ENCODE measurements at regions not wholly inside any gene's neighbourhood (a gene's known extent, or its start where the extent isn't known, plus 50 kb on each side); places are given as distances from the start of the nearest gene placed in this dataset.

GRCh38 chr6:92840246-92840930 lies 579.0 kb downstream of the EPHA7 start:
- Histone ChIP-seq H3K4me3 (no peak overlapping the region), H3K27me3 (ENCODE audit: low read depth) (no peaks in the 10 kb centered on the region), H3K4me1 (no peaks in the 10 kb centered on the region), H3K9me3 (no peaks in the 10 kb centered on the region), H3K36me3 (no peaks in the 10 kb centered on the region), H3K27ac (no peak overlapping the region)
- TF ChIP-seq CTCF (IDR thresholded peaks at IDR 0.05): no peak
- ATAC-seq (no peak), DNase-seq (no peak)
- intact Hi-C loops (cut with DNase I): no loop called here

- H3K36me3 ChIP-seq: no peaks in the 10 kb centered on the region
- H3K27ac ChIP-seq: no peak overlapping the region
- DNase-seq (no peak), ATAC-seq (no peak)
- H3K4me3 ChIP-seq: no peak overlapping the region
- peaks cover 4% of the 10 kb centered on the region for H3K9me3 ChIP-seq
- H3K27me3 ChIP-seq (ENCODE audit: low read depth): no peaks in the 10 kb centered on the region
- intact Hi-C loops (cut with DNase I): no loop called here
- no peak for TF ChIP-seq CTCF (IDR thresholded peaks at IDR 0.05)
- no peaks in the 10 kb centered on the region for H3K4me1 ChIP-seq
These were observed 590.6 kb downstream of the EPHA7 start for GRCh38 chr6:92828788-92829187.

GRCh38 chr6:92827104-92827503 lies 592.3 kb downstream of the EPHA7 start:
- Histone ChIP-seq H3K4me3 (no peak overlapping the region), H3K36me3 (no peaks in the 10 kb centered on the region), H3K27me3 (ENCODE audit: low read depth) (no peaks in the 10 kb centered on the region), H3K27ac (no peak overlapping the region), H3K4me1 (no peaks in the 10 kb centered on the region), H3K9me3 (peaks cover 4% of the 10 kb centered on the region)
- intact Hi-C loops (cut with DNase I): no loop called here
- no peak for TF ChIP-seq CTCF (IDR thresholded peaks at IDR 0.05)
- ATAC-seq (no peak), DNase-seq (no peak)

GRCh38 chr6:92826633-92827032 lies 592.7 kb downstream of the EPHA7 start:
- H3K27ac ChIP-seq: no peak overlapping the region
- no peak overlapping the region for H3K4me3 ChIP-seq
- no peak for TF ChIP-seq CTCF (IDR thresholded peaks at IDR 0.05)
- DNase-seq: no peak
- H3K4me1 ChIP-seq: no peaks in the 10 kb centered on the region
- intact Hi-C loops (cut with DNase I): no loop called here
- ATAC-seq: no peak
- H3K9me3 ChIP-seq: peaks cover 4% of the 10 kb centered on the region
- no peaks in the 10 kb centered on the region for H3K27me3 ChIP-seq (ENCODE audit: low read depth)
- H3K36me3 ChIP-seq: no peaks in the 10 kb centered on the region

- intact Hi-C loops (cut with DNase I): no loop called here
- Histone ChIP-seq H3K27ac (no peak overlapping the region), H3K9me3 (peaks cover under 1% of the 10 kb centered on the region), H3K4me1 (no peaks in the 10 kb centered on the region), H3K4me3 (no peak overlapping the region), H3K27me3 (ENCODE audit: low read depth) (no peaks in the 10 kb centered on the region), H3K36me3 (no peaks in the 10 kb centered on the region)
- TF ChIP-seq CTCF (IDR thresholded peaks at IDR 0.05): no peak
- DNase-seq: no peak
- ATAC-seq: no peak
These were observed 597.1 kb downstream of the EPHA7 start for GRCh38 chr6:92822222-92822621.

Measured in lower lobe of right lung (tissue), 2 donors.